Osteocyte (in vitro differentiated cells): ENCODE measurements at regions not wholly inside any gene's neighbourhood (a gene's known extent, or its start where the extent isn't known, plus 50 kb on each side); places are given as distances from the start of the nearest gene placed in this dataset.

Source experiments
- DNase-seq: peaks from one replicate; pipeline ENCODE4 v3.0.0; 2021; ENCODE audit warnings: mixed read lengths; ENCODE audit not compliant: unreplicated experiment; ENCODE audit errors: extremely low spot score
- H3K27ac Mint-ChIP-seq: one replicate; pipeline ENCODE4 v1.8.0; 2021; ENCODE audit warnings: mild to moderate bottlenecking, mixed read lengths; ENCODE audit not compliant: unreplicated experiment
- H3K27me3 Mint-ChIP-seq: one replicate; pipeline ENCODE4 v1.8.0; 2021; ENCODE audit warnings: mixed read lengths; ENCODE audit not compliant: unreplicated experiment
- H3K36me3 Mint-ChIP-seq: one replicate; pipeline ENCODE4 v1.8.0; 2021; ENCODE audit warnings: mixed read lengths; ENCODE audit not compliant: unreplicated experiment
- H3K4me1 Mint-ChIP-seq: one replicate; pipeline ENCODE4 v1.8.0; 2021; ENCODE audit warnings: mixed read lengths; ENCODE audit not compliant: unreplicated experiment
- H3K4me3 Mint-ChIP-seq: one replicate; pipeline ENCODE4 v1.8.0; 2021; ENCODE audit warnings: mild to moderate bottlenecking, moderate library complexity, mixed read lengths; ENCODE audit not compliant: unreplicated experiment
- H3K9me3 Mint-ChIP-seq: one replicate; pipeline ENCODE4 v1.8.0; 2021; ENCODE audit warnings: mixed read lengths; ENCODE audit not compliant: unreplicated experiment
- TF ChIP-seq, protein P1 (sequence below): fragments of 200-600 bp; sonication (generic); IDR thresholded peaks from 2 replicates; pipeline ENCODE4 v1.5.0; 2021; ENCODE audit warnings: antibody characterized with exemption, mild to moderate bottlenecking, moderate library complexity

DNA sequence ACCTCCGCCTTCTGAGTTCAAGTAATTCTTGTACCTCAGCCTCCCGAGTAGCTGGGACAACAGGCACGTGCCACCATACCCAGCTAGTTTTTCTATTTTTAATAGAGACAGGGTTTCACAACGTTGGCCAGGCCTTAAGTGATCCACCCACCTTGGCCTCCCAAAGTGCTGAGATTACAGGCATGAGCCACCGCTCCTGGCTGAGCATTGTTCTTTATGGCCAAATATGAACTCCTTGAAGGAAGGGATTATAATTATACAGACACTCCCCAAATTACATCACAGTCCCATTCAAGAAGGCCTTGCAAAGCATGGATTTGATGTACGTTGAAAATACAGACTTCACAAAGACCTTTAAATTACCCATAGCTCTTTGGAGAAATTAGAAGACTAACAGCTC, 381.7 kb downstream of the TXNL1 start:
- Mint-ChIP-seq H3K9me3 (peaks cover 5% of the 10 kb centered on the region), H3K4me3 (no peak overlapping the region), H3K27ac (peak overlapping the region; percentile 54), H3K27me3 (no peaks in the 10 kb centered on the region), H3K36me3 (no peaks in the 10 kb centered on the region), H3K4me1 (peaks cover 13% of the 10 kb centered on the region)
- TF ChIP-seq, protein P1, sequence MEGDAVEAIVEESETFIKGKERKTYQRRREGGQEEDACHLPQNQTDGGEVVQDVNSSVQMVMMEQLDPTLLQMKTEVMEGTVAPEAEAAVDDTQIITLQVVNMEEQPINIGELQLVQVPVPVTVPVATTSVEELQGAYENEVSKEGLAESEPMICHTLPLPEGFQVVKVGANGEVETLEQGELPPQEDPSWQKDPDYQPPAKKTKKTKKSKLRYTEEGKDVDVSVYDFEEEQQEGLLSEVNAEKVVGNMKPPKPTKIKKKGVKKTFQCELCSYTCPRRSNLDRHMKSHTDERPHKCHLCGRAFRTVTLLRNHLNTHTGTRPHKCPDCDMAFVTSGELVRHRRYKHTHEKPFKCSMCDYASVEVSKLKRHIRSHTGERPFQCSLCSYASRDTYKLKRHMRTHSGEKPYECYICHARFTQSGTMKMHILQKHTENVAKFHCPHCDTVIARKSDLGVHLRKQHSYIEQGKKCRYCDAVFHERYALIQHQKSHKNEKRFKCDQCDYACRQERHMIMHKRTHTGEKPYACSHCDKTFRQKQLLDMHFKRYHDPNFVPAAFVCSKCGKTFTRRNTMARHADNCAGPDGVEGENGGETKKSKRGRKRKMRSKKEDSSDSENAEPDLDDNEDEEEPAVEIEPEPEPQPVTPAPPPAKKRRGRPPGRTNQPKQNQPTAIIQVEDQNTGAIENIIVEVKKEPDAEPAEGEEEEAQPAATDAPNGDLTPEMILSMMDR: no peak
- DNase-seq: no peak

DNA sequence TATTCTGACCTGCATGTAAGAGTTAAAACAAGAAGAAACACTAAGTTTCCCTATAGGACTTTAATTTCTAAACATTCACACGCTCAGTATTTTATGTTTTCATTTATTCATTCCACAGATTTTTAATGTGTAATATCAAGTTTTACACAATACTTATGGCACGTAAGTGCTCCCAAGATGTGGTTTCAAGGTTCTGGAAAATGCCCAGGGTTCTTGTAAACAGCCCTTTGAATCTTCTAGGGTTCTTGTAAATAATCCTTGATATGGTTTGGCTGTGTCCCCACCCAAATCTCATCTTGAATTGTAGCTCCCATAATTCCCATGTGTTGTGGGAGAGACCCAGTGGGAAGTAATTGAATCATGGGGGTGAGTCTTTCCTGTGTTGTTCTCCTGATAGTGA, 383.0 kb downstream of the TXNL1 start:
- TF ChIP-seq, protein P1: no peak
- no peaks in the 10 kb centered on the region for H3K27me3 Mint-ChIP-seq
- H3K4me3 Mint-ChIP-seq: no peak overlapping the region
- H3K36me3 Mint-ChIP-seq: no peaks in the 10 kb centered on the region
- peaks cover 5% of the 10 kb centered on the region for H3K9me3 Mint-ChIP-seq
- DNase-seq: no peak
- H3K4me1 Mint-ChIP-seq: peaks cover 13% of the 10 kb centered on the region
- H3K27ac Mint-ChIP-seq: no peak overlapping the region

DNA sequence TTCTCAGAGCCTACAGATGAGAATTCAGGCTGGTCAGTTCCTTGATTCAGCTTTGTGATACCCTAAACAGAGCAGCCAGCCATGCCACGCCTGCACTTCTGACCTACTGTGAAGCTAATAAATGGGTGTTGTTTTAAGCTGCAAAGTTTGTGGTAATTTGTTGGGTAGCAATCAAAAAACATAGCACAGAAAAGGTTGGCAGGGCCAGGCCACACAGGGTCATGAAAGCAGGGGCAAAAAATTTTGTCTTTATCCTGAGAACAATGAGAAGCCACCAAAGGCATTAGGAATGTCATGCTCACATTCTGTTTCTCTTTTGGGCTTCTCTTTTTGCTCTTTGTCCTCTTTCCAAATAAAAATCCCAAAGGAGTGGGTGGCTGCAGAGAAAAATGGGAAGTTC, 385.9 kb downstream of the TXNL1 start:
- H3K36me3 Mint-ChIP-seq: no peaks in the 10 kb centered on the region

GRCh38 chr18:56248610-56249235, 389.7 kb downstream of the TXNL1 start:
- Mint-ChIP-seq H3K4me1 (peaks cover 13% of the 10 kb centered on the region), H3K9me3 (no peaks in the 10 kb centered on the region), H3K36me3 (no peaks in the 10 kb centered on the region), H3K27me3 (no peaks in the 10 kb centered on the region), H3K4me3 (no peak overlapping the region), H3K27ac (no peak overlapping the region)
- TF ChIP-seq, protein P1: no peak
- no peak for DNase-seq

More for the DNA sequence above, 385.9 kb downstream of the TXNL1 start:
- Mint-ChIP-seq H3K9me3 (peaks cover 5% of the 10 kb centered on the region), H3K4me1 (peaks cover 9% of the 10 kb centered on the region), H3K27ac (no peak overlapping the region), H3K4me3 (no peak overlapping the region), H3K27me3 (no peaks in the 10 kb centered on the region)
- TF ChIP-seq, protein P1: no peak
- no peak for DNase-seq

- TF ChIP-seq, protein P1: no peak
- no peak overlapping the region for H3K4me3 Mint-ChIP-seq
- H3K27me3 Mint-ChIP-seq: no peaks in the 10 kb centered on the region
- DNase-seq: no peak
- no peaks in the 10 kb centered on the region for H3K36me3 Mint-ChIP-seq
- H3K27ac Mint-ChIP-seq: no peak overlapping the region
- no peaks in the 10 kb centered on the region for H3K9me3 Mint-ChIP-seq
- peaks cover 11% of the 10 kb centered on the region for H3K4me1 Mint-ChIP-seq
These were observed 391.5 kb downstream of the TXNL1 start for GRCh38 chr18:56246916-56247315.
